HG03139 (cell line): ENCODE measurements at regions not wholly inside any gene's neighbourhood (a gene's known extent, or its start where the extent isn't known, plus 50 kb on each side); places are given as distances from the start of the nearest gene placed in this dataset.

ENCODE experiments used
- ATAC-seq: cut with Tn5 transposase; IDR thresholded peaks from one replicate; pipeline ENCODE4 v1.9.1; 2021; ENCODE audit not compliant: unreplicated experiment

DNA sequence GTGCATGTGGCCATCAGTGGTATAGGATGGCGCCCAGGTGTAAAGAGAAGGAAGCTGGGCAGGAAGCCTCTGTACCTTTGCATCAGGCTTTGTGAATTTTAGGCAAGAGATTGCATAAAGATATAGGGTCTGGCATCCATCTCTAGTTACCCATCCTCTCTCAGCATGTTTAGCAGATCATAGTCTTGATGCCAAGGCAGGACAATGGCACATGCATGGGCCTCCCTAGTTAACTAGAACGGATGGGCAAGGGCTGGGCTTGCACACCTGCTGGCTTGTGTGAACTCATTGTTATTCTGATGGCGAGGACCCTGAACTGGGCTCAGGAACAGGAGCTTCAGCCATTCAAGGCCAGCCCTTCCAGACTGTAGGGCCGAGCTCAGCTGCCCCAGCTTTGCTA, 229.2 kb upstream of the NCAM1 start:
- no peak for ATAC-seq

DNA sequence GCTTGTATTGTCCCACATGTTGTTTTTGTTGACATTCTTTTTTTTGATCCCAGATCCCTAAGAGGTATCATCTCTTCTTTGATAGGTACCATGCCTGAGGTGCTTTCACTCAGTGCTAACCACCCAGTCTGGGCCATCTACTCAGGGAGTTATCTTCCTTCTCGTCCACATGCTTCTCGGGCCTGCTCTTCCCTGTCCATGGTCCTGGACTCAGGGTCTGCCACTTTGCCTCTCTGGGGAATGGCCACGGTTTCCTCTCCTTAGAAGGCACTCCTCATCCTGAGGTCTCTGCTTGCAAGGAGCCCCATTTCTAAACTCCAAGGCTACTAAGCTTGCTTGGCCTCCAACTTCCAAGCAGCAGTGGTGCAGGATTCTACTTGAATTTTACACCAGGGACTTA, 227.0 kb upstream of the NCAM1 start:
- ATAC-seq = no peak

- no peak for ATAC-seq
Observed at GRCh38 chr11:112735470-112735869, 225.8 kb upstream of the NCAM1 start.

DNA sequence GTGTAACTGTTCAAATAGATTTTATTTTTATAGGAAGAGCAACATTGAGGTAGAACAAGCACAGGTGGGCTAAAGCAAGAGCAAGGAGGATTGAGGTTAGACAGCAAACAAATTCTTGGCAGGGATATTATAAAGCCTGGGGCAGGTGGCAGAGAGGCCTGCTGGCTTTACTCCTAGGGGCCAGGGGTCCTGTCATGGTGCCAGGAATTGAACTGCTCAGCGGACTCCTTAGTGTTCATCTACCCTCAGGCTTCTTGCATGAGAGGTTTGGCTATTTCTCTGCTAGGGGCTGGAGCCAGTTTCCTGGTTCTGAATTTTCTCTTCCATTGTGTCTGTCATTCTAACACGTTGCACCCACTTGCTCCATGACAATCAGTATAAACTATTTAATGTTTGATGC, 217.2 kb upstream of the NCAM1 start:
- ATAC-seq = no peak

DNA sequence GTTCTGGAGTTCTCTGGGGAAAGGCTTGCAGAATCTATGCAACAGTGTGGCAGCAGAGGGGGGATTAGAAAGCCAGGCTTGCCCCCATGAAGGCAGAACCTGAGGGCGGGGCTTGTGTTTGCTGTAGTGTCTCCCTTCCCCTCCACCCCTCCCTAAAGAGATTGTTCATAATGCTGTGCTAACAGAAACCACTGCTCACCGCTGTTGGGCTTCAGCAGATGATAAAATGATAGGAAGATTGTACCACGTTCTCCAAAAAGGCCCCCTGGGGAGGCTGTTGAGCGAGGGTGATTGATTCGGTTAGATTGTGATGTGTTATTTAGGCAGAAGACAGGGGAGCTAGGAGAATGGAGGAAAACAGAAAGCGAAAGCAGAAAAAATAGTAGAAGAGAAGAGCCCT, 215.2 kb upstream of the NCAM1 start:
- ATAC-seq = no peak

DNA sequence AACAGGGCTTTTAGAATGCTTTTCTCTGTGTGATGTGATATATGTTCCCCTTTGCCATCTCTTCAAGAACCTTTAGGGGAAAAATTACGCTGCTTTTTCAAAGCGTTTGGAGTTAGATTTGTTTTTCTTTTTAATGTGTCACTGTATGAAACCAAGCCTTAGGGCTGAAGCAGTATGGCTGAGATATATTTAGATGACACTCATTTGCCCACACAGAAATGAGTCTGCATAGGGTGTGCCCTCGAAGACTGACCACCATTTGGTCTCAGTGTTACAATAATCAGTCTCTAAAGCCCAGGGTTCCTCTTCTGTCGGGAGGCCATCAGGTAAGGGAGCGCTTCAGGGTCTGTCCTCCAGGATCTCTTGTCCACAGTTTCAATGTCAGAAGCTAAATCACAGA, 213.0 kb upstream of the NCAM1 start:
- ATAC-seq = no peak

GRCh38 chr11:112748713-112749543, 212.3 kb upstream of the NCAM1 start:
- ATAC-seq = no peak

DNA sequence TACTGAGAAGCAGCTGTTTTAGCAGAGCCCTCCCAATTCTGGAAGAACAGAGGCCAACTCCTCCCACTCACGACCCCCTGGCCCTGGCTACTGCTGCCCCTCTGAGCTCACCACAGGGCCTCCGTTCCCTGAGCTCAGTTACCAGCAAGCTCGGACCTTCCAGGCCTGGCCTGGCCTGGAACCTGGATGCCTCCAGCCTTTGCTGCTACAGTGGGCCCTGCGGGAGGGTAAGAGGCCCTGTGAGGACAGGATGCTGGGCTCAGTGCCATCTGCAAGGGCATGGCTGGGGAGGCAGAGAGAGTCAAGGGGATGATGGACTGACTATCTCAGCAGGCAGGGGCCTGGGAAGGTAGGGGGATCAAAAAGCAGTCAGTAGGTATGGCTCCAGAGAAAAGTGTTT, 209.9 kb upstream of the NCAM1 start:
- ATAC-seq = no peak

DNA sequence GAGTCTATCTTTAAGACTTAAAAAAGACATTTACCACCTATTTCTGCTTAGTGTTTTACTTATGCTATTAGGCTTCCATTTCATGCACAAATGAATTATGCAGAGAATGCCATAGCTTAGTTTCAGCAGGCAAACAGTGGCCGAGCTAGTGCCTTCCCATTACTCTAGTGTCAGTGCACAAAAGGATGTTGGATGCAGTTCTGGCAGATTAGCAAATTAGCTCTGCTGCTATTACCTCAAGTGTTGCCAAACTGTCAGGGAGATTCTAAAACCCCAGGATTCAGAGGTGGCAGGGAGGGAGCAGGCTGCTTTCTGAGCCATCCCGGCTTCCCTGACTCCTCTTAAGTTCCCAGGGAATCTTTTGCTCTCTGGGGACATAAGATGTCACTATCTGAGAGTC, 209.4 kb upstream of the NCAM1 start:
- ATAC-seq = no peak

- ATAC-seq = no peak
Observed at GRCh38 chr11:112752563-112752962, 208.7 kb upstream of the NCAM1 start.

- no peak for ATAC-seq
Observed at GRCh38 chr11:112753706-112754105, 207.5 kb upstream of the NCAM1 start.

DNA sequence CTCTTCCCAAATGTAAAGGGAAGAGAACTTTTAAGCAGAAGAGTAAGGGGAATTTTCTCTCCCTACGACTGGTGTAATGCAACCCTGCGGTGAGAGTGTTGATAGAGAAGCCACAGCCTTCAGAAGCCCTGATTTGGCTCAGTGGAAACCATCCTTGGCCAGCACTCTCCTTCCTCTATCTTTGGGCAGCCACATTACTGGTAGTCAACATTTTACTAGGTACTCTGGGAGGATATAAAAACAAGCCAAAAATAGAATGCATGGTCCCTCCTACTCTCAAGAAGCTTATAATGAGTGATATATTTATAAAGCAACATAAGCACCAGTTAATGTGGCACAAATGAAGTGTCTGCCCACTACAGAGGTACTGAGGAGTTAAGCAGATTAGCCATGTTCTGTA, 201.8 kb upstream of the NCAM1 start:
- ATAC-seq = no peak

DNA sequence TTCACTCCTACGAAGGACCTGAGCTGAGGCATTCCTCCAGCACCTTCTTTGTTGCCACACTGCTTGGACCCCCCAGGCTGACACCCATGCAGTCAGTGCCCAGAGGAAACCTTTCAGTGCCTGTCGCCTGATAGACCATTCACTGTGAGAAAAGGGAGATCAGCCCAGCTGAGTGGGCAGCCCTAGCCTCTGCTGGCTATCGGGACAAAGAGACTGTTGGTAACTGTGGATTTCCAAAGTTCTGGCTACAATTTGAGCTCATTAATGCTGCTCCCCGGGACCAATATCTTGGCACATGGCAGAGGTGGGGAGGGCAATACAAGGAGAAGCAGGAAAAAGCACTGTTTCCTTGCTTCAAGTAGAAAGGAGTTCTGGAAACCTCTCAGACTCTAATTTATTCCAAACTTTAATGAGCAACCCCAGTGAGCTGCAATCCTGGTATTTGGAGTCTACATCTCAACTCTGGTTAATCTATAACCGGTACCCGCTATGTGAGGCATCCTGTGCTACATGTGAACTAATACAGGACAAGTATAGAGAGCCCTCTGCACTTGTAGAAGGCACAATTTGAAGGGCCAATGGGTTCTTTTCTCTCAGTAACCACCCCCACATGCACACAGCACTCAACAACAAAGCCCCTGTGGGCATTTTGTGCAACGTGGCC, 200.7 kb upstream of the NCAM1 start:
- no peak for ATAC-seq

GRCh38 chr11:112761911-112762706, 199.1 kb upstream of the NCAM1 start:
- ATAC-seq = no peak

DNA sequence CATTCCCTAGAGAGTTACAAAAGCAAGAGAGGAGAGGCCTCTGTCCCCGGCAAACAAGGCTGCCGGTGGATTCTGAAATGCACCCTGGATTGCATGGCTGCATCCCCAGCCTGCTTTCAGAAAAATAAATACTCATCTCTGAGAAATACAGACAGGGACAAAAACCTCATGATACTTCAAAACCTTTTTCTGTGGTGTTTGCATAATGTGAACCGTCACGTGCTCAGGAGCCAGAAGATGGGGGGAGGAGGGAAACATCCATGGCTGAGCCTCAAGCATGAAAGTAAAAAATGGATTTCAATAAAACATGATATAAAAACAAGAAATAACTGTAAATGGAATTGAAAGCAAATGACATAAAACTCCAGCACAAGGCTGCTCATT, 198.5 kb upstream of the NCAM1 start:
- ATAC-seq = no peak

- ATAC-seq = no peak
Observed at GRCh38 chr11:112765337-112765736, 195.9 kb upstream of the NCAM1 start.

DNA sequence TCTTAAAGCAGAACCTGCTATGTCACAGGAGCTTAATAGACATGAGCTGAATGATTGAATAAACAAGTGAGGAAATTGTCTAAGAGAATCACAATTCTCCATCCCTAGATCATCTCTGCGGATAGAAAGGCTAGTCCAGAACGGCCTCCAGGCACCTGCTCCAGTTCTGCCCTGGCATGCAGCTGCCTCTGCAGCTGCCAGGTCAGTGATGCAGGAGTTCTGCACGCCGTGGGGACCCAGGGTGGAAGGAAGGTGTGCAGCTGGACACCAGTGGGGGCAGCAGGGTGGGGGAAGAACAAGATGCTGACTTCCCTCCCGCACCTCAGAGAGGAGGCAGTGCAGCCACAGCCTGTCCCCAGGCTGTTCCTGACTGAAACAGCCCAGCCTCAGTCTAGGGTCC, 192.1 kb upstream of the NCAM1 start:
- ATAC-seq = no peak

DNA sequence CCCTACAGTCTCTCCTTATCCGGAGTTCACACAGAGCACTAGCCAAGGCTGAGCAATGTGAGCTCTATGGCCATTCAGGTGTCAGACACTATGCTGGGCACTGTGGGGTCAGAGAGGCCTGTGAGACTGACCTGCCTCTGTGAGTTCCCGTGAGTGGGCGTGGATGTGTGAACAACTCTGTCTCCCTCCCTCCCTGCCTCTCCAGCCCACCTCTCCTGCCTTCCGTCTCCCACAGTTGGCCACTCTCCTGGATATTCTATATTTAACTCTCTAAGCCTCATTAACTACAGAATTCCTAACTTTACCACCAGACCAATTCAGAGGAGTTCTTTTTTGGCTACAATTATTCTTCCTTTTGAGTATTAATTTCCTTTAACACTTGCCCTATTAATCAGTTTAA, 191.6 kb upstream of the NCAM1 start:
- no peak for ATAC-seq

DNA sequence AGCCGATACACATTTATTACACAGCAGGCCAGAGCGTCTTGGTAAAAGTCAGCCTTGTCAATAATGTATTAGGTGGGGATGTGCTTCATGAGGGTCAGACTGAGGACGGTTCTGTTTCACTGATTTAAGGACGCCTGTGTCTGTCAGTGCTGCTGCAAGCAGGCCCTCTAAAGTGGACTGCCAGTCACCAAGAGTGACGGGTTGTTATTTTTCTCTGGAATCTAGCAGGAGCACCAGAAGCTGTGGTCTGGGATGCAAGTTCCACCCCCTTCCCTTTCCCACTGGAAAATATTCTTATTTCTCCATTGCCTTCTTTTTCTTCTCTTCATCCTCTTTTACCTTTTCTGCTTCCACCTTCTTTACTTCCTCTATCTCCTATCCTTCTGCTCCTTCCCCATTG, 191.2 kb upstream of the NCAM1 start:
- no peak for ATAC-seq

- no peak for ATAC-seq
Observed at GRCh38 chr11:112770487-112770886, 190.7 kb upstream of the NCAM1 start.

- ATAC-seq = no peak
Observed at GRCh38 chr11:112771851-112772250, 189.4 kb upstream of the NCAM1 start.

DNA sequence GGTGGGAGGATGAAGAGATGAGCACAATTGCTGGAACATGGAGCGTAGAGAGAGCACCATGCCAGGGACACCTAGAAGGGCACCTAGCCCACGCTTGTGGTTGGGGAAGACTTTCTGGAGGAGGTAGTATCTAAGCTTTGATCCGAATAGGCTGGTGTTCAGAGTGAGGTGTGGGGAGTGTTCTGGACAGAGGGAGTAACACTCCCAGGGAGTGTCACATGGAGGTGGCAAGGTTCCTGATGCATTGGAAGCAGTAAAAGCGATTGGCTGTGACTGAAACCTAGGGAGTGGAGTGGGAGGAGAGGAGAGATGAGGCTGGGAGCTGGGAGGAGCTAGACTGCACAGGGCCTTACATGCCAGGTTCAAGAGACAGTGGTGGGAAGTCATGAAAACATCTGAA, 188.0 kb upstream of the NCAM1 start:
- no peak for ATAC-seq
